Ishikawa (cell line): ENCODE measurements at regions not wholly inside any gene's neighbourhood (a gene's known extent, or its start where the extent isn't known, plus 50 kb on each side); places are given as distances from the start of the nearest gene placed in this dataset.

Source experiments
- CEBPB ChIP-seq: IDR thresholded peaks from 2 replicates; pipeline ENCODE4 v1.6.1; 2012
- CREB1 ChIP-seq: IDR thresholded peaks from 2 replicates; pipeline ENCODE4 v1.6.1; 2012; ENCODE audit warnings: low read depth
- EGR1 ChIP-seq: IDR thresholded peaks from 2 replicates; pipeline ENCODE4 v1.6.1; 2012
- EP300 ChIP-seq: IDR thresholded peaks from 2 replicates; pipeline ENCODE4 v1.6.1; 2012; ENCODE audit warnings: borderline replicate concordance
- FOXM1 ChIP-seq: IDR thresholded peaks from 2 replicates; pipeline ENCODE4 v1.6.1; 2012; ENCODE audit warnings: low read depth, borderline replicate concordance
- NFIC ChIP-seq: IDR thresholded peaks from 2 replicates; pipeline ENCODE4 v1.6.1; 2012
- RAD21 ChIP-seq: IDR thresholded peaks from 2 replicates; pipeline ENCODE4 v1.6.1; 2012; ENCODE audit warnings: low read depth
- TAF1 ChIP-seq: IDR thresholded peaks from 2 replicates; pipeline ENCODE4 v1.6.1; 2012; ENCODE audit warnings: low read depth, mild to moderate bottlenecking
- TCF12 ChIP-seq: IDR thresholded peaks from 2 replicates; pipeline ENCODE4 v1.6.1; 2012; ENCODE audit warnings: low read depth
- TEAD4 ChIP-seq: IDR thresholded peaks from 2 replicates; pipeline ENCODE4 v1.6.1; 2012
- YY1 ChIP-seq: IDR thresholded peaks from 2 replicates; pipeline ENCODE4 v1.6.1; 2012; ENCODE audit warnings: low read depth
- ZBTB7A ChIP-seq: IDR thresholded peaks from 2 replicates; pipeline ENCODE4 v1.6.1; 2012; ENCODE audit warnings: low read depth
- TF ChIP-seq, protein P1 (sequence below): IDR thresholded peaks from 2 replicates; pipeline ENCODE4 v1.6.1; 2012
- TF ChIP-seq, protein P2 (sequence below): IDR thresholded peaks from 2 replicates; pipeline ENCODE4 v1.6.1; 2012
- TF ChIP-seq, protein P3 (sequence below): IDR thresholded peaks from 2 replicates; pipeline ENCODE4 v1.6.1; 2012; ENCODE audit warnings: low read depth, mild to moderate bottlenecking

DNA sequence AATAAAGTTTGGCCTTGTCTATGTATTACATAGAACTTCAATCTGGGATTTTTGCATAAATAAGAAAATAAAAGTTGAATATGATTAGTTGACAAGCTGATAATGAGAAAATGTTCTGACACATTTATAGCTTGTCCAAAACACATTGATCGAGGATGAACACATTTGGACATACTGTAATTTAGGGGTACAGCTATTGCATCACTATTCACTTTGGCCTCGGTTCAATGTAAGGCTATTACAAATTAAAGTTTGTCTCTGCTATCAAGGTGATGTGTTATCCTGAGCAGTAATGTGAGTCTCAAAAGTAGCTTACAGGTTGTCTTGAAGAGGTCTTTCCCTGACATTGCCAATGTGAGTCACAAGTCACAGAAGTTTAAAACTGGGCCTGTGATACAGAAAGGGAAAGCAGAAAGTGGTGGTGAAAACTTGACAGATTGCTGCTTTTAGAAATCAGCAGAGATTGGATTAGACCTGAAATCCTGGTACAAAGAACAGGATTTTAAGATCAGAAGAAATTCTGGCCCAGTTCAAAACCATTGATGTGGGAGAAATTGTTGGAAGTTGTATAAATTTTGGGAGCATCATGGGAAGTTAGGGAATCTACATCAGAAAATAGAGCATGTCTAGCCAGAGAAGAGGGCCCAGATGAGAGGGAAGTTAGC, 674.1 kb downstream of the NYAP2 start:
- TF ChIP-seq RAD21 (no peak), TCF12 (no peak), FOXM1 (no peak), EP300 (no peak), TAF1 (no peak)
- TF ChIP-seq, protein P1, sequence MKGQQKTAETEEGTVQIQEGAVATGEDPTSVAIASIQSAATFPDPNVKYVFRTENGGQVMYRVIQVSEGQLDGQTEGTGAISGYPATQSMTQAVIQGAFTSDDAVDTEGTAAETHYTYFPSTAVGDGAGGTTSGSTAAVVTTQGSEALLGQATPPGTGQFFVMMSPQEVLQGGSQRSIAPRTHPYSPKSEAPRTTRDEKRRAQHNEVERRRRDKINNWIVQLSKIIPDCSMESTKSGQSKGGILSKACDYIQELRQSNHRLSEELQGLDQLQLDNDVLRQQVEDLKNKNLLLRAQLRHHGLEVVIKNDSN, result no peak
- TF ChIP-seq, protein P2, sequence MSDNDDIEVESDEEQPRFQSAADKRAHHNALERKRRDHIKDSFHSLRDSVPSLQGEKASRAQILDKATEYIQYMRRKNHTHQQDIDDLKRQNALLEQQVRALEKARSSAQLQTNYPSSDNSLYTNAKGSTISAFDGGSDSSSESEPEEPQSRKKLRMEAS, result no peak

DNA sequence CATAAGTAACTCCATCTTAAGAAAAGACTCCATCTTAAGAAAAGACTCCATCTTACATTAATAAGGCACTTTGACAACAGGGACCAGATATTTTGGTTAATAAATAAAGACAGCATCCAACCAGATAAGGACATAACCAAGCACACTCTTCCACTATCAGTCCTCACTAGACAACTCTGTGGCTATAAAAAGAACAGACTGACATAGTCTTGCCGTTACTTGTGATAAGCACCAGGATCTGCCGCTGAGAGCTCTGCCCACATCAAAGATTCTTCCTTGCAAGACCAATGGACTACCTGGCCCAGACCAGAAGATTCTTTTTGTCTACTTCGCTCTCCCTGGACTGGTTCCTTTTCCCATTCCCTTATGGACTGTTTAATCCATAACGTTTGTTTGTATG, 667.4 kb downstream of the NYAP2 start:
- TF ChIP-seq EGR1 (no peak), TEAD4 (no peak), CEBPB (no peak)

DNA sequence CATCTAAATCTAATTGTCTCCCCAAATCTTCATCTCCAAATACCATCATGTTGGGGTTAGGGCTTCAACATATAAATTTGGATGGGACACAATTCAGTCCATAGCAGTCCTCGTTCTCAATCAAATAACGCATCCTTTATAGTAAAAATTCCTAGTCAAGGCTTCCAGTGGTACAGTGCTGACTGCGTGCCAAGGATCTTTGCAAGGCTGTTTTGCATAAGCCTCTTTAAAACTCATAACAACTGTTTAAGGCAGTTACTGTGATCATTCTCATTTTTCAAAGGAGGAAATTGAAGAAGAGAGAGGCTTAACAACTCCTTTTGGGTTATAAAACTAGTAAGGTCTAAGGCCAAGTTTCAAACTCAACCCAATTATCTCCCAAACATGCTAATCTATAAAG, 666.9 kb downstream of the NYAP2 start:
- TF ChIP-seq TEAD4, result no peak
- no peak for TF ChIP-seq NFIC
- TF ChIP-seq CEBPB, result no peak
- TF ChIP-seq TCF12, result no peak
- no peak for TF ChIP-seq FOXM1
- TF ChIP-seq TAF1, result no peak
- no peak for TF ChIP-seq ZBTB7A
- TF ChIP-seq, protein P2, result no peak
- no peak for TF ChIP-seq CREB1
- TF ChIP-seq YY1, result no peak
- TF ChIP-seq EGR1, result no peak
- TF ChIP-seq, protein P3, sequence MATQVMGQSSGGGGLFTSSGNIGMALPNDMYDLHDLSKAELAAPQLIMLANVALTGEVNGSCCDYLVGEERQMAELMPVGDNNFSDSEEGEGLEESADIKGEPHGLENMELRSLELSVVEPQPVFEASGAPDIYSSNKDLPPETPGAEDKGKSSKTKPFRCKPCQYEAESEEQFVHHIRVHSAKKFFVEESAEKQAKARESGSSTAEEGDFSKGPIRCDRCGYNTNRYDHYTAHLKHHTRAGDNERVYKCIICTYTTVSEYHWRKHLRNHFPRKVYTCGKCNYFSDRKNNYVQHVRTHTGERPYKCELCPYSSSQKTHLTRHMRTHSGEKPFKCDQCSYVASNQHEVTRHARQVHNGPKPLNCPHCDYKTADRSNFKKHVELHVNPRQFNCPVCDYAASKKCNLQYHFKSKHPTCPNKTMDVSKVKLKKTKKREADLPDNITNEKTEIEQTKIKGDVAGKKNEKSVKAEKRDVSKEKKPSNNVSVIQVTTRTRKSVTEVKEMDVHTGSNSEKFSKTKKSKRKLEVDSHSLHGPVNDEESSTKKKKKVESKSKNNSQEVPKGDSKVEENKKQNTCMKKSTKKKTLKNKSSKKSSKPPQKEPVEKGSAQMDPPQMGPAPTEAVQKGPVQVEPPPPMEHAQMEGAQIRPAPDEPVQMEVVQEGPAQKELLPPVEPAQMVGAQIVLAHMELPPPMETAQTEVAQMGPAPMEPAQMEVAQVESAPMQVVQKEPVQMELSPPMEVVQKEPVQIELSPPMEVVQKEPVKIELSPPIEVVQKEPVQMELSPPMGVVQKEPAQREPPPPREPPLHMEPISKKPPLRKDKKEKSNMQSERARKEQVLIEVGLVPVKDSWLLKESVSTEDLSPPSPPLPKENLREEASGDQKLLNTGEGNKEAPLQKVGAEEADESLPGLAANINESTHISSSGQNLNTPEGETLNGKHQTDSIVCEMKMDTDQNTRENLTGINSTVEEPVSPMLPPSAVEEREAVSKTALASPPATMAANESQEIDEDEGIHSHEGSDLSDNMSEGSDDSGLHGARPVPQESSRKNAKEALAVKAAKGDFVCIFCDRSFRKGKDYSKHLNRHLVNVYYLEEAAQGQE, result no peak
- no peak for TF ChIP-seq EP300
- TF ChIP-seq RAD21, result no peak
- TF ChIP-seq, protein P1, result no peak

DNA sequence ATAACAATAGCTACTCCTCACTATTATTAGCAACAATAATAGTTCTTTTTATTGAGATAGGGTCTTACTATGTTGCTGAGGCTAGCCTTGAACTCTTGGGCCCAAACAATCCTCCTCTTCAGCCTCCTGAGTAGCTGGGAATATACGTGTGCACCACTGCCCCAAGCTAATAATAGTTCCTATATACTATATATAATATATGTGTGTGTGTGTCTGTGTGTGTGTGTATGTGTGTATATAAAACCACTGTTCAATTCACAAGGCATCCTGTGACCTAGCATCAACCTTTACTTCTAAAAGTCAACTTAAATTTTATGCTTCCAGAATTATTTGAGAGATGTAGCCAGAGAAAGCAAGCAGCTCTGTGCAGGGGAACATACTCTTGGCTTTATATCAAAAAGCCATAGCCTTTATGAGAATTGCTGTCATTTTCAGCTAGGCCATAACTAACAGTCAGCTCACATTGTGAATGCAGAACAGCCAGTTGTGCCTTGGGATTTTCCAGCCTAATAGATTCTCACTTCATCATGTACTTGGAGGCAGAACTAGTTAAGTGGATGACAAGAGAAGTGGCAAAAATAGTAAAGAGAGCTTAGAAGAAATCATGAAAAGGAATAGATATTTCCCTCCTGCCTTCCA, 665.5 kb downstream of the NYAP2 start:
- TF ChIP-seq, protein P1, result no peak
- TF ChIP-seq FOXM1 (no peak), TEAD4 (no peak), ZBTB7A (no peak), YY1 (no peak), CEBPB (no peak), TAF1 (no peak), CREB1 (no peak), RAD21 (no peak), EP300 (no peak)
- TF ChIP-seq, protein P3, result no peak
- TF ChIP-seq, protein P2, result no peak

DNA sequence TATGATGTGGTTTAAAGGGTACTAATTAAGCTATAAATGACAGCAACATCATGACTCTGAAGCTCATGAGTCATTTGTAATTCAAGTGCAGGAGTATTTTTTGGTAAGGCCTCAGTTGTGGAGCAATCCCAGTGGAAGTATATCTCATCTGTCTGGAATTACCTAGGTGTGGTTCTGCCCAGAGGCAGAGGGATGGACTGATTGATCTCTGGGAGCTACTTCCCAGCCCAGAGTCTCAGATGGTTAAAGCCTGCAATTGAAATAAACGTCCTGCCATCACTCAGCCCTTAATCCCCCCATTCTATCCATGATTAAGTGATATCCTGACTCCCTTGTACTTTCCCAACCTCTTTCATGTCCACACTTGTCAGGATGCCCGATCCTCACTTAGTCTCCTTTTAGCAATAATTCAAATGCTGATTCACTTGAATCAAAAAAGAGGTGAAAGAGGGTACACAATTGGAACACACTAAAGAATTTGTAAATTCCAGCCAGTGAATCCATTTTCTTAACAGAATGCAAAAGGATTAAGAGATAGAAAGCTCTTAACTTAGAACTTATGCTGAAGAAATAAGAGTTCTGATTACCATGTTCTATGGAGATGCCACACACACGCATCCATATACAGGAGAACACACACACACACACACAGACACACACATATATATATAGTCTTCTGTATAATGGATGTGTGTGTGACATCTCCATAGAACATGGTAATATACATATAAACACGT, 664.4 kb downstream of the NYAP2 start:
- TF ChIP-seq CREB1, result no peak
- TF ChIP-seq, protein P1, result no peak
- TF ChIP-seq, protein P2, result no peak
- no peak for TF ChIP-seq FOXM1
- TF ChIP-seq RAD21, result no peak
- TF ChIP-seq, protein P3, result no peak
- no peak for TF ChIP-seq TEAD4
- no peak for TF ChIP-seq TAF1
- TF ChIP-seq CEBPB, result no peak
- no peak for TF ChIP-seq EGR1
- no peak for TF ChIP-seq TCF12
- no peak for TF ChIP-seq ZBTB7A
- no peak for TF ChIP-seq YY1
- no peak for TF ChIP-seq NFIC
- TF ChIP-seq EP300, result no peak
